ENCODE measurements at regions not wholly inside any gene's neighbourhood (a gene's known extent, or its start where the extent isn't known, plus 50 kb on each side); places are given as distances from the start of the nearest gene placed in this dataset.

- no peak overlapping the region for H3K27ac ChIP-seq (ENCODE audit: extremely low read depth, low read depth, low read length)
- H3K4me1 ChIP-seq (ENCODE audit: control insufficient read depth, insufficient read depth, low read length) = no peaks in the 10 kb centered on the region
- no peaks in the 10 kb centered on the region for H3K9me3 ChIP-seq (ENCODE audit: control insufficient read depth, insufficient read depth, low read depth, low read length)
- H3K36me3 ChIP-seq (ENCODE audit: control insufficient read depth in 2 of 2, insufficient read depth in 1 of 2, low read length in 2 of 2) = no peaks in the 10 kb centered on the region
- TF ChIP-seq ZNF18 (tag by site-specific recombination; IDR thresholded peaks at IDR 0.05) = no peak
- TF ChIP-seq ZNF274 (IDR thresholded peaks at IDR 0.05; ENCODE audit: low read length) = no peak
- TF ChIP-seq ZNF274 (tag by site-specific recombination; IDR thresholded peaks at IDR 0.05; ENCODE audit: borderline replicate concordance) = no peak
- no peak for TF ChIP-seq ZNF549 (tag by site-specific recombination; IDR thresholded peaks at IDR 0.05)
- no peak for TF ChIP-seq ZNF2 (tag by site-specific recombination; IDR thresholded peaks at IDR 0.05)
- no peak for TF ChIP-seq ZNF529 (tag by site-specific recombination; IDR thresholded peaks at IDR 0.05; ENCODE audit: insufficient replicate concordance)
- TF ChIP-seq ZNF133 (tag by site-specific recombination; IDR thresholded peaks at IDR 0.05) = no peak
- TF ChIP-seq ZNF391 (tag by site-specific recombination; IDR thresholded peaks at IDR 0.05; ENCODE audit: borderline replicate concordance, low read depth) = no peak
- TF ChIP-seq ZNF121 (tag by site-specific recombination; IDR thresholded peaks at IDR 0.05) = no peak
- TF ChIP-seq ZBTB10 (tag by site-specific recombination; IDR thresholded peaks at IDR 0.05) = no peak
- H3K4me3 ChIP-seq (ENCODE audit: low read depth, low read length) = no peak overlapping the region
- CTCF ChIA-PET = no interaction called here
- POLR2A ChIA-PET = no interaction called here
These were observed 400.5 kb upstream of the ACO1 start for GRCh38 chr9:31983895-31984294.

GRCh38 chr9:31996331-31996730 lies 388.1 kb upstream of the ACO1 start:
- H3K4me1 ChIP-seq (ENCODE audit: control insufficient read depth, insufficient read depth, low read length) = no peaks in the 10 kb centered on the region
- H3K9me3 ChIP-seq (ENCODE audit: control insufficient read depth, insufficient read depth, low read depth, low read length) = no peaks in the 10 kb centered on the region
- no peak overlapping the region for H3K4me3 ChIP-seq (ENCODE audit: low read depth, low read length)
- CTCF ChIA-PET = no interaction called here
- no peak overlapping the region for H3K27ac ChIP-seq (ENCODE audit: extremely low read depth, low read depth, low read length)
- POLR2A ChIA-PET = no interaction called here
- no peaks in the 10 kb centered on the region for H3K36me3 ChIP-seq (ENCODE audit: control insufficient read depth in 2 of 2, insufficient read depth in 1 of 2, low read length in 2 of 2)
- no peak for TF ChIP-seq PRDM6 (tag by site-specific recombination; IDR thresholded peaks at IDR 0.05)
- TF ChIP-seq IKZF3 (tag by site-specific recombination; IDR thresholded peaks at IDR 0.05) = no peak
- no peak for TF ChIP-seq ZNF518A (tag by site-specific recombination; conservative IDR thresholded peaks at IDR 0.05; ENCODE audit: low read depth)
- no peak for TF ChIP-seq KLF7 (tag by site-specific recombination; IDR thresholded peaks at IDR 0.05; ENCODE audit: borderline replicate concordance)
- TF ChIP-seq EGR2 (tag by site-specific recombination; IDR thresholded peaks at IDR 0.05; ENCODE audit: low read depth) = no peak
- TF ChIP-seq KLF16 (tag by site-specific recombination; IDR thresholded peaks at IDR 0.05) = no peak
- TF ChIP-seq ZSCAN30 (tag by site-specific recombination; IDR thresholded peaks at IDR 0.05) = no peak
- TF ChIP-seq GFI1B (tag by site-specific recombination; IDR thresholded peaks at IDR 0.05) = no peak
- TF ChIP-seq ZNF324 (tag by site-specific recombination; IDR thresholded peaks at IDR 0.05) = no peak
- no peak for TF ChIP-seq ZNF302 (tag by site-specific recombination; IDR thresholded peaks at IDR 0.05; ENCODE audit: low read depth)
- TF ChIP-seq ZNF701 (tag by site-specific recombination; IDR thresholded peaks at IDR 0.05) = no peak
- TF ChIP-seq ZNF555 (tag by site-specific recombination; conservative IDR thresholded peaks at IDR 0.05) = no peak
- no peak for TF ChIP-seq OVOL3 (tag by site-specific recombination; IDR thresholded peaks at IDR 0.05)
- TF ChIP-seq ZNF670 (tag by site-specific recombination; IDR thresholded peaks at IDR 0.05; ENCODE audit: low read depth) = no peak
- TF ChIP-seq ELK4 (IDR thresholded peaks at IDR 0.05; ENCODE audit: borderline replicate concordance, low read depth, low read length) = no peak

Measured in HEK293 (cell line).